B cell (primary cell): ENCODE measurements at regions not wholly inside any gene's neighbourhood (a gene's known extent, or its start where the extent isn't known, plus 50 kb on each side); places are given as distances from the start of the nearest gene placed in this dataset.
A peak's percentile ranks its signal among the peaks of the same experiment; 100 is the strongest.

ENCODE experiments used
- ATAC-seq: fragments of 200-7000 bp; cut with Tn5 transposase; one replicate; pipeline ENCODE4 v1.10.0; 2021; ENCODE audit warnings: low read depth, mild to moderate bottlenecking, moderate number of reproducible peaks, moderate library complexity
- CTCF ChIA-PET: fragments of 350-600 bp; sonication (Branson Sonifier 250); formaldehyde crosslinking; loops from one replicate; lab custom pipeline; 2021; ENCODE audit warnings: antibody characterized with exemption, inconsistent platforms; lab: Charles Lee
- POLR2A ChIA-PET: fragments of 350-600 bp; sonication (Branson Sonifier 250); formaldehyde crosslinking; loops from one replicate; lab custom pipeline; 2021; ENCODE audit warnings: antibody characterized with exemption; lab: Charles Lee
- DNase-seq: peaks from one replicate; pipeline ENCODE4 v3.0.0; 2013
- H2AFZ ChIP-seq: 2 replicates; pipeline ENCODE4 v1.6.1; 2012; ENCODE audit warnings: mild to moderate bottlenecking, low read depth, low read length; ENCODE audit not compliant: insufficient read depth, poor library complexity, severe bottlenecking
- H3K27ac ChIP-seq, 2 donors: 1 replicate in 1 of 2; 2 replicates in 1 of 2; pipeline ENCODE4 v1.5.1; 2012 to 2013; ENCODE audit warnings: low read length in 2 of 2, mild to moderate bottlenecking in 2 of 2, moderate library complexity in 1 of 2
- H3K27me3 ChIP-seq, 4 experiments: fragments of 200-600 bp in 1 of 4; sonication (generic) in 1 of 4; replicated peaks in 1 of 4; 1 replicate in 2 of 4; 2 replicates in 2 of 4; pipeline versions ENCODE4 v1.6.1 to v1.7.0; 2013 to 2016; ENCODE audit warnings: low read length in 3 of 4, mild to moderate bottlenecking in 2 of 4, mixed read lengths in 1 of 4, moderate library complexity in 1 of 4; ENCODE audit not compliant: insufficient read depth in 4 of 4, control insufficient read depth in 3 of 4; ENCODE audit errors: control extremely low read depth in 1 of 4
- H3K36me3 ChIP-seq, 2 experiments: replicated peaks in 1 of 2; 1 replicate in 1 of 2; 2 replicates in 1 of 2; pipeline versions ENCODE4 v1.6.1 to v1.7.1; 2013; ENCODE audit warnings: low read length in 1 of 2; ENCODE audit not compliant: insufficient read depth in 2 of 2, control insufficient read depth in 1 of 2; ENCODE audit errors: control extremely low read depth in 1 of 2, extremely low read depth in 1 of 2
- H3K4me1 ChIP-seq, 2 donors: fragments of 200-600 bp in 1 of 2; sonication (generic) in 1 of 2; 1 replicate in 1 of 2; 2 replicates in 1 of 2; pipeline versions ENCODE4 v1.5.1 to v1.6.1; 2013 to 2017; ENCODE audit warnings: low read length in 2 of 2; ENCODE audit not compliant: control insufficient read depth in 2 of 2, insufficient read depth in 2 of 2
- H3K4me2 ChIP-seq: replicated peaks from 2 replicates; pipeline ENCODE3; 2012; ENCODE audit warnings: mild to moderate bottlenecking, low read depth, low read length; ENCODE audit not compliant: poor library complexity, severe bottlenecking
- H3K4me3 ChIP-seq, 5 experiments: fragments of 200-600 bp in 1 of 5; sonication (generic) in 1 of 5; 1 replicate in 3 of 5; 2 replicates in 2 of 5; pipeline versions ENCODE4 v1.5.1 to v1.7.0; 2011 to 2016; ENCODE audit warnings: low read length in 4 of 5, mild to moderate bottlenecking in 4 of 5, low read depth in 2 of 5, control low read depth in 1 of 5, moderate library complexity in 1 of 5; ENCODE audit not compliant: insufficient read depth in 1 of 5; ENCODE audit errors: control extremely low read depth in 1 of 5, extremely low read depth in 1 of 5
- H3K79me2 ChIP-seq: fragments of 200-600 bp; sonication (generic); one replicate; pipeline ENCODE4 v1.6.0; 2016; ENCODE audit warnings: low read length; ENCODE audit not compliant: control insufficient read depth, insufficient read depth
- H3K9ac ChIP-seq: fragments of 200-600 bp; sonication (generic); 2 replicates; pipeline ENCODE4 v1.6.1; 2017; ENCODE audit warnings: mild to moderate bottlenecking, low read length, moderate library complexity
- H3K9me3 ChIP-seq, 3 donors: one replicate each; pipeline versions ENCODE4 v1.6.1 to v1.7.1; 2013; ENCODE audit warnings: low read length in 2 of 3; ENCODE audit not compliant: control insufficient read depth in 2 of 3, insufficient read depth in 1 of 3; ENCODE audit errors: control extremely low read depth in 1 of 3
- H4K20me1 ChIP-seq: 2 replicates; pipeline ENCODE4 v1.6.0; 2012; ENCODE audit warnings: mild to moderate bottlenecking, low read length; ENCODE audit not compliant: insufficient read depth, control insufficient read depth, poor library complexity, severe bottlenecking
- H3K27ac Mint-ChIP-seq: one replicate; pipeline ENCODE4 v1.8.0; 2021; ENCODE audit warnings: mixed read lengths
- H3K27me3 Mint-ChIP-seq: one replicate; pipeline ENCODE4 v1.8.0; 2021; ENCODE audit warnings: mixed read lengths
- H3K4me1 Mint-ChIP-seq: one replicate; pipeline ENCODE4 v1.8.0; 2021; ENCODE audit warnings: mixed read lengths
- H3K4me3 Mint-ChIP-seq: one replicate; pipeline ENCODE4 v1.8.0; 2021; ENCODE audit warnings: mixed read lengths
- H3K9me3 Mint-ChIP-seq: one replicate; pipeline ENCODE4 v1.8.0; 2022; ENCODE audit warnings: mixed read lengths; ENCODE audit not compliant: insufficient read depth
- EZH2 ChIP-seq: IDR thresholded peaks from 2 replicates; pipeline ENCODE4 v1.6.1; 2012; ENCODE audit warnings: borderline replicate concordance, low read depth, mild to moderate bottlenecking, moderate library complexity, low read length; ENCODE audit not compliant: insufficient read depth, poor library complexity, severe bottlenecking
- WGBS: methylation state at CpG from one replicate; pipeline ENCODE4 v1.1.5; 2013; ENCODE audit warnings: missing lambda C conversion rate; ENCODE audit not compliant: insufficient coverage; 5-methylcytosine and 5-hydroxymethylcytosine counted together
- intact Hi-C: fragments of 100-400 bp; cut with micrococcal nuclease; formaldehyde crosslinking; loops from one replicate; pipeline ENCODE4 v1.10.0; 2022
- TF ChIP-seq, protein P1 (sequence below): fragments of 200-600 bp; IDR thresholded peaks from one replicate; pipeline ENCODE4 v1.8.0; 2022; ENCODE audit warnings: antibody characterized with exemption, mild to moderate bottlenecking

DNA sequence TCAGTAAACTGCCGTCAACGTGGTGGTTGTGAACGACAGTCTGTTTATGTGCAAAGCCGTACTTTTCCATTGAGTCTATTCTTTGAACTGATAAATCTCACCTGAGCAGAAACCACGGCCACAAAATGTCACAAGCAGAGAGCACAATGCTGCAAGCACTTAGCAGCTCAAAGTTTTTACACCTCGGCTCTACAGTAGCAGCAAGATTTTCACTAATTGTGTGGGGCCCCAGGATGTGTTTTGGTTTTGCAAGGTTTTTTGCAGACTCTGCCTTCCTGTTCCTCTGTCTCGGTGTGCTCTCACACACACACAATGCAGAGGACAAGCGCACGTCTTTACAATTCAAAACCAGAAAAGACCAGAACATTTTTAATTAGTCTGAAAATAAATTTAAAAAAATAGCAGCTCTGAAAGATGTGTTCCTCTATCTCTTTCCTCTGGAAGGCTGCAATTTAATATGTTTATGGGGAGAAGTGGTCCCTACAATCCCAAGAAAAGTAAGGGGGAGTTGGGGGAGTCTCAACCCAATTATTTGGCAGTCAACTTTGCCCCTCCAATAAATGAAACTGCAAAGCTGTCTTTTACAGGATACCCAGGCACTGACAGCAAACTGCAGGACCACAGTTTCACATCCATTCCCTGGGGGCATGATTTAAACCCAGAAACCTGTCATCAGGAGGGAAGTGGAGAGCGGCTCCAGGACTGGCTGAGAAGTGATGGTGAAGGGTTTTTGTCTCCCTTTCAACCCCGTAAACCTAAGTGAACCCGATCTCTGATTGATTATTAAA lies 73.8 kb upstream of the SFMBT2 start:
- Histone ChIP-seq H3K4me1 (peaks cover 63% of the 10 kb centered on the region in 2 donors), H3K27me3 (no peaks in the 10 kb centered on the region), H3K79me2 (no peaks in the 10 kb centered on the region), H3K27ac (peak overlapping the region; percentile 41 to 60), H3K9ac (peak overlapping the region; percentile 54), H3K9me3 (no peaks in the 10 kb centered on the region), H3K4me3 (peak overlapping the region; percentile 7 to 57 (median 33)), H2AFZ (peak overlapping the region; percentile 48), H3K36me3 (no peaks in the 10 kb centered on the region), H4K20me1 (no peaks in the 10 kb centered on the region), H3K4me2 (peak overlapping the region; percentile 78)
- intact Hi-C loops = no loop called here
- Mint-ChIP-seq H3K27me3 (no peaks in the 10 kb centered on the region), H3K4me1 (peaks cover 66% of the 10 kb centered on the region), H3K27ac (peak overlapping the region; percentile 64), H3K4me3 (peak overlapping the region; percentile 67), H3K9me3 (no peaks in the 10 kb centered on the region)
- ChIA-PET POLR2A (no interaction called here), CTCF (interaction anchor here (0.6 to 1.2 kb wide), 5 partner anchors 9 to 568 kb away, joined by 3 to 4 read pairs (median 3); no protein-coding TSS in a partner anchor)
- 2% methylated on average over 5 of the region's 12 CpGs for WGBS
- ATAC-seq (peak; percentile 22), DNase-seq (peak; percentile 57)
- no peak for TF ChIP-seq EZH2
- TF ChIP-seq, protein P1, sequence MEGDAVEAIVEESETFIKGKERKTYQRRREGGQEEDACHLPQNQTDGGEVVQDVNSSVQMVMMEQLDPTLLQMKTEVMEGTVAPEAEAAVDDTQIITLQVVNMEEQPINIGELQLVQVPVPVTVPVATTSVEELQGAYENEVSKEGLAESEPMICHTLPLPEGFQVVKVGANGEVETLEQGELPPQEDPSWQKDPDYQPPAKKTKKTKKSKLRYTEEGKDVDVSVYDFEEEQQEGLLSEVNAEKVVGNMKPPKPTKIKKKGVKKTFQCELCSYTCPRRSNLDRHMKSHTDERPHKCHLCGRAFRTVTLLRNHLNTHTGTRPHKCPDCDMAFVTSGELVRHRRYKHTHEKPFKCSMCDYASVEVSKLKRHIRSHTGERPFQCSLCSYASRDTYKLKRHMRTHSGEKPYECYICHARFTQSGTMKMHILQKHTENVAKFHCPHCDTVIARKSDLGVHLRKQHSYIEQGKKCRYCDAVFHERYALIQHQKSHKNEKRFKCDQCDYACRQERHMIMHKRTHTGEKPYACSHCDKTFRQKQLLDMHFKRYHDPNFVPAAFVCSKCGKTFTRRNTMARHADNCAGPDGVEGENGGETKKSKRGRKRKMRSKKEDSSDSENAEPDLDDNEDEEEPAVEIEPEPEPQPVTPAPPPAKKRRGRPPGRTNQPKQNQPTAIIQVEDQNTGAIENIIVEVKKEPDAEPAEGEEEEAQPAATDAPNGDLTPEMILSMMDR = no peak

GRCh38 chr10:7483848-7484247 lies 73.0 kb upstream of the SFMBT2 start:
- no peak for DNase-seq
- H3K27ac ChIP-seq = no peak overlapping the region
- 98% methylated on average over 7 of the region's 9 CpGs for WGBS
- H3K27me3 ChIP-seq = no peaks in the 10 kb centered on the region
- H3K4me3 ChIP-seq = no peak overlapping the region
- ChIA-PET POLR2A (no interaction called here), CTCF (interaction anchor here (0.6 to 1.2 kb wide), 2 partner anchors 24 to 42 kb away, joined by 3 to 4 read pairs; no protein-coding TSS in a partner anchor)
- H3K9me3 ChIP-seq = no peaks in the 10 kb centered on the region
- intact Hi-C loops = no loop called here
- H3K9ac ChIP-seq = no peak overlapping the region
- no peak overlapping the region for H2AFZ ChIP-seq
- no peak overlapping the region for H3K27ac Mint-ChIP-seq
- H3K4me3 Mint-ChIP-seq = peak overlapping the region; percentile 17
- peak overlapping the region; percentile 78 for H3K4me2 ChIP-seq
- H3K4me1 ChIP-seq = peaks cover 64 to 65% of the 10 kb centered on the region in 2 donors
- no peak for ATAC-seq
- no peaks in the 10 kb centered on the region for H3K9me3 Mint-ChIP-seq
- H4K20me1 ChIP-seq = no peaks in the 10 kb centered on the region
- TF ChIP-seq, protein P1 = no peak
- no peak for TF ChIP-seq EZH2
- H3K27me3 Mint-ChIP-seq = no peaks in the 10 kb centered on the region
- no peaks in the 10 kb centered on the region for H3K36me3 ChIP-seq
- peaks cover 65% of the 10 kb centered on the region for H3K4me1 Mint-ChIP-seq
- H3K79me2 ChIP-seq = no peaks in the 10 kb centered on the region
